Activated effector memory CD4-positive, alpha-beta T cell treated with anti-CD3 and anti-CD28 coated beads, Interleukin-2, amount 50 U/mL, for 16 hours (primary cell): ENCODE measurements at regions not wholly inside any gene's neighbourhood (a gene's known extent, or its start where the extent isn't known, plus 50 kb on each side); places are given as distances from the start of the nearest gene placed in this dataset.

Experiments
- DNase-seq: peaks from one replicate; pipeline ENCODE4 v3.0.0-alpha.2; 2020

- no peak for DNase-seq
Observed at GRCh38 chr20:23162887-23163286, 76.8 kb upstream of the CD93 start.

DNA sequence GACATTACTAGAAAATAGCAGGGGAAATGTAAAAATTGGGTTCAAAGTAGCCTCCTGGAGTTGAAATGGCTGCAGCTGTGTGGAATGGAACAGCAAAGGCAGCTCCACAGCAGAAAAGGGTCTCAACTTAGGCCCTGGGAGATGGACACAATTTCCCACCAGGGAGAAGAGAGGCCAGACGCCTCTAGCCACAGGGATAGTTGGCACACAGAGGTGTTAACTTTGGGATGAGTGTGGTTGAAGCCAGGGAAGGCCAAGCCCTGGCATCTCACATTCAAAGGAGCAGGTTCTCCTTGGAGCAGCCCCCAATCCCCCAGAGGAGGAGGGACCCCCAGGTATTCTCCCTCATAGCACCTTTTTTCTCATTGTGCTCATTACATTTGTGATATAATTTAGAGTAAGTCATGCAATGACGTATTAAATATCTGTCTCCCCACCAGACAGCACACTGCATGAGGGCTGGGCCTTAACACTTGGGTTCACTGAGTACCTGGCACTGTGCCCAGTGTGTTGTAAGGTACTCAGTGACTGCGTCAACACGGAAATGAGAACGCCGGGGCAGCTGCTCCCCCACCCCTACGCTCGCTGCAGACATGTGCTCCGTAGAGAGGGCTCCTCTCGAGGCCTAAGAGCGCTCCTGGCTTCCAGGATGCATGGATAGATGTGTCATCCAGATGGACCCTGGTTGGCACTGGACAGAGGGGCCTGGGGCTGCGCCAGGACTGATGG lies 76.0 kb upstream of the CD93 start:
- DNase-seq = no peak

DNA sequence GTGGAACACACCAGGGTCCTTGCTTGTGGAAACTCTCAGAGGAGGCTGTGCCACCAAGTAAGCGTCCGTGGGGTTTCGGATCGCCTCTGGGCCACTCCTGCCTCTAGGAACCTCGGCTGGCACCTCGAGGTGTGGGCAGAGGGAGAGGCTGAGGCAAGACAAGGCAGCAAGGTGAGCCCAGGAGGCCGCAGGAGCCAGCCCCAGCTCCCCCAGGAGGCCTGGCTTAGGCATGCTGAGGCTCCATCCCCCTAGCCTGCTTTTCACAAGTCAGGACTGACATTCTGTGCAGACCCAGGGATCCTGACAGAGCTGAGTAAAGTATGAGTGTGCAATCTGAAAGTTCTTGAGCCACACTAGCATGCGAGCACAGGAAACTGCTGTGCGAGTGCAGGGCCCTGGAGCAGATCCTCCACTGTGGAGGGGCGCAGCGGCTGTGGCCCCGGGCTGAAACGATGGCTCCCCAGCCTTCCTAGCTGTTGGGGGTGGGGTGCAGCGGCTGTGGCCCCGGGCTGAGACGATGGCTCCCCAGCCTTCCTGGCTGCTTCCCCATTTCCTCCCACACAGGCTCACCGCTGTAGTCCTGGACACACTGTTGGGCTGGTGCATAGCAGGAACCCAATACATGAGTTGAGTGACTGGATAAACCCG lies 75.2 kb upstream of the CD93 start:
- no peak for DNase-seq

GRCh38 chr20:23160536-23161243 lies 74.6 kb upstream of the CD93 start:
- no peak for DNase-seq

GRCh38 chr20:23159947-23160318 lies 73.8 kb upstream of the CD93 start:
- DNase-seq = no peak

GRCh38 chr20:23159256-23159946 lies 73.3 kb upstream of the CD93 start:
- DNase-seq = no peak

GRCh38 chr20:23157734-23158133 lies 71.6 kb upstream of the CD93 start:
- no peak for DNase-seq

- DNase-seq = no peak
Observed at GRCh38 chr20:23156842-23157423, 70.8 kb upstream of the CD93 start.

DNA sequence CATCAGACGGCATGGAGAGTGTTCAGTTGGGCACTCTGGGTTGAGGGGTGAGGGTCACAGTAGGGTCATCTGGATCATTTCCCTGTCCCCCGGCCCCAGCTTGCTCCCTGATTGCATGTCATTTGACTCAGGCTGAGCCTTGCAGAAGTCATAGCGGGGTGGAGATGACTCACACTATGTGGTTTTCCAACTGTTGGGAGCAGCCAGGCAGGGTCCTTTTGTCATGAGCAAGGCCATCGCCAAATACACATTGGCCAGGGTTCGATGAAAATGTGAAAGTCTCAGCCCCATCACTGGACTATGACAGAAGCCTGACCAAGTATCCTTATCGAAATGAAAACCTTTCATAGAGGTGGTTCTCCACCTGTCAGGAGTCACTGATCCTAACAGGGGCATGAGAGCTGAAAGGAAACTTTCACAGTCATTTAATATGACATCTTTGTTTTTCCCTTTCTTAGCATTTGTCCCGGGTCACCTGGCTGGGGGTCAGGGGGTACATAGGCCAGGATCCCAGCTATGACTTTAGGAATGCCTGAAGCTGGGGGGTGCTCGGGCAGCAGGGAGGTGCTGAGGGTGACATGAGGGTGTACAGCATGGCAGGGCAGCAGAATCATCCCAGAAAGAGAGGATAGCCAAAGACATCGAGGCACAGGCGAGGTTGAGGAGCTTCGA lies 70.2 kb upstream of the CD93 start:
- no peak for DNase-seq

DNA sequence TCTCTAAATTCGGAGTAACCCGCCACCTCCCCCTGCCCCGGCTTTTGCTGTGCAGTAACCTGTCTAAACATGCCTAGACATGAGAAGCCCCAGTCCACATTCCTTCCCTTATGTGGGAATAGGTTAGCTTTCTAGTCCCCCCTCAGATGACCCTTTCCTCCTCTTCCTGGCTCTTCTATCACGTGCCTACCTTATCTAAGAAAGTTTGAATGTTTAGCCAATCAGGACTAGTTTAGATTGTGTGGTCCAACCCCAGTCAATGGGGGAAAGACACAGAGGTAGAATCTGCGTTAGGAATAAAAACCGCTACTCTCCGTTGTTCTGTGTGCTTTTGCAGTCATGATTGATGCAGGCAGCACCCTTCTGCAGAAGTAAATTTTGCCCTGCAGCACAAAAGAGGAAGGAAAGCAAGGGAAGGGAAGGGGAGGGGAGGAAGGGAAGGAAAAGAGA lies 69.0 kb upstream of the CD93 start:
- DNase-seq = no peak

DNA sequence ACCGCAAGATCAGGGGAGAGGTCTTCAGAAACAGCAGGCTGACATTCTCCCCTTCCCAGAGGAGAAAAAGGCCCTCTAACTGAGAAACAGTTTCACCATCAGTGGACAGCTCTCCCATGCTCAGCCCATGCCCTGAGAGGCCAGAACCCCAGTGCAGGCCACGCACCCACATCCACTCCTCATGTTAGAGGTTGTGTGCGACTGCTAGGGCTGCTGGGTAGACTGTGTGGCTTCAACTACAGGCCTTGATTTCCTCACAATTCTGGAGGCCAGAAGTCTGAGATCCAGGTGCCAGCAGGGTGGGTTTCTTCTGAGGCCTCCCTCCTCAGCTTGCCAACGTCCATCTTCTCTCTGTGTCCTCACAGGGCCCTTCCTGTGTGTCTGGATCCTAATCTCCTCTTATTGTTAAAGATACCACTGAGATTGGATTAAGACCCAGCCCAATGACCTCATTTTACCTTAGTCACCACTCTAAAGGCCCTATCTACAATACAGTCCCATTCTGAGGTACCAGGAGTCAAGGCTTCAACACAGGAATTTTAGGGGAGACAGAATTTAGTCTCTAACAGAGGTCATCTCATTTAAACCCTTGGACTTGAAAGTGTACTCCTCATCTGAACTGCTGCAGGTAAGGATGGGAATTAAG lies 67.7 kb upstream of the CD93 start:
- DNase-seq = no peak

DNA sequence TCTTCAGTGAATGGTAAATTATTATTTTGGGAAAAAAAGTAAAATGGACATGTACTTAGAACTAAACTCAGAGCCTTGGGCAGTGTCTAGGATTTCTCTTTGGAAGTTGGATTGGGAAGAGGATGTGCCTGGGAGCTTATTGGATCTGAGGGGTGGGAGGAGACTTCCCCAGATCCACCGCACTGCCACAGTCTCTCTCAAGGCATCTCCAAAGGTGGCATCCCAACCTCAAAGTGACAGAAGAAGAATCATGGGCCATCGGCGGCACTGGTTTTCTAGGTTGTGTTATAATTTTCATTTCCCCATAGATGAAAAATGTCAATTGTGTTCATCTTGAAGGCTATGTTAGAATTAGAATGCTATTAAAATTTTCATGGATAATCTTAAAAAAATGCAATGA lies 66.8 kb upstream of the CD93 start:
- DNase-seq = no peak

GRCh38 chr20:23152308-23152892 lies 66.3 kb upstream of the CD93 start:
- DNase-seq = no peak

DNA sequence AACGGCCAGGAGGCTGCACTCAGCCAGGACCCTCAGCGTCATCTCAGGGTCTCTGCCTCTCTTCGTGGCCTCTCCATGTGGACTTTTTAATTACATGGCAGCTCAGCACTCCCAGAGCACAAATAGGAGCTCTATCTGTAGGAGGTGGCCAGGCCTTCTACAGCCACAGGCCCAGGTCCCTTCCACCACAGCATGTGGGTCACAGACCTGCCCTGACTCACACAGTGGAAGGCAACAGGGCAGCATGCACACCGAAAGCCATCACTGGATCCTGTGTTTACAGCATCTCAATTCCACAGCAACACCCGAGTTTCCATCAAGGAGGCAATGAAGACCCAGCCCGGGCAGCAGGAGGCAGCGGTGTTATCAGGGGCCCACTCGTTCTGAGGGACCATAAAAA lies 65.8 kb upstream of the CD93 start:
- DNase-seq = no peak

- no peak for DNase-seq
Observed at GRCh38 chr20:23151008-23151703, 65.0 kb upstream of the CD93 start.

- no peak for DNase-seq
Observed at GRCh38 chr20:23150304-23151007, 64.3 kb upstream of the CD93 start.

DNA sequence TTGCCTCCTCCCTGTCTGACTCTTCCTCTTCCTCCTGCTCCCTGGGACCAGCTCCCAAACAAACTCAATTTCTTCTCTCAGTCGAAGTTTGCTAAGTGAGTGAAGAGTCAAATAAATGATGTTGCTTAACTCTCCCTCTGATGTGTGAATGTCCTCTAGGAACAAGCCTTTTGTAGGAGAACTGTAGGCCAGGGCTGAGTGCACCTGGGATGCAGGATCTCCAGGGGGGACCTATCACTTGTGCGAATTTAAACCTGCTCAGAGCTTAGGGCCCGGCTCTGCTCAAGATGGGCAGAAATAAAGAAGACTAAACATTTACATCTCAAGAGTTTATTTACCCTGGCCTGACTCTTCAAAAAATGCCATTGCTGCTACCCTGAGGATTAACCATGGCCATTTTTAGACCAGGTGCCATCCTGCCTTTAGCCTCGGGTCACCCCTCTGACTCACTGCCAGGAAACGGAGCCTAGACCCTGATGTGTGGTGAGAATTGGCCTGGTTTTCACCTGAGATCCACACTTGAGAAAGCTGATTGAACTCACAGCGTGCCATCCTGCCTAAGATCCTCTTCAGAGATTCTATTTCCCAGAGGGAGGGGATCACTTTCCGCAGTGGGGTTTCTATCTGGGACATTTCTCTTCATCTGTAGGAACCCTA lies 63.6 kb upstream of the CD93 start:
- DNase-seq = no peak

DNA sequence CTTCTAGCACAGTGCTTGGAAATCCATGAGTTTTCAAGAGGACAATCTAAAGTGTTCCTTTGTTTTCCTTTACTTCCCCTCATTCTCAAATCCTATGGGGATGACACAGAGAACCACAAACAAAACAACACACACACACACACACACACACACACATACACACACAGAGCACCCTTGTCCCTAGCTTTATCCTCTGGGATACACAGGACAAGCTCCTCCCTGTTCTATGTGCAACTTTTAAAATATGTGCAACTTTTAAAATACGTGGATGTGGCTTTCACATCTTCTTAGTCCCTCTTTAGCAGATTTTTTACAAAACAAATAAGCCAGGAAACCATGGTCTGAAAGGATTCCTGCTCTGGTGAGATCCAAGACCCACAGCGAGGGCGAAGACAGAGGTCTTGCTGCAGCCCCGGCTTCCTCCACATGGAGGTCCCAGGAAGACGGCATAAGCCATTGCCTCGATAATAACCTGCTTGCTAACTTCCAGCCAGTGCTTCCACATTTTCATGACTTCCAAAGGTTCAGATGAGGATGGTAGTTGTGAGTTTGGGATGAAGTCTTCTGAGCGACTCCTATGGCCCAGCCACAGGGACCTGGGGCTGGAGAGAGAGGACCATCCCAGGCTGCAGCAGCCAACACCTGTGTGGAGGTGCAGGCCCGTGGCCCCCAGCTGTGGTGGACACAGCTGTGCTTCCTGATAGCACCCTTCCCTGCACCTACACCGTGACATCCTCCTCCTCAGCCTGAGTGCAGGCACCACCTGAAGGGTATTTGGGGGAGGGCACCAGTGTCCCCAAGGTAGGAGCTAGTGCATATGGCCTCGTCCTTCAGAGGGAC lies 62.8 kb upstream of the CD93 start:
- no peak for DNase-seq
